HG03139 (cell line): ENCODE measurements at regions not wholly inside any gene's neighbourhood (a gene's known extent, or its start where the extent isn't known, plus 50 kb on each side); places are given as distances from the start of the nearest gene placed in this dataset.

Experiments
- ATAC-seq: cut with Tn5 transposase; IDR thresholded peaks from one replicate; pipeline ENCODE4 v1.9.1; 2021; ENCODE audit not compliant: unreplicated experiment

- ATAC-seq: no peak
Measured at GRCh38 chr14:100955201-100955600, 51.7 kb upstream of the RTL1 start.

DNA sequence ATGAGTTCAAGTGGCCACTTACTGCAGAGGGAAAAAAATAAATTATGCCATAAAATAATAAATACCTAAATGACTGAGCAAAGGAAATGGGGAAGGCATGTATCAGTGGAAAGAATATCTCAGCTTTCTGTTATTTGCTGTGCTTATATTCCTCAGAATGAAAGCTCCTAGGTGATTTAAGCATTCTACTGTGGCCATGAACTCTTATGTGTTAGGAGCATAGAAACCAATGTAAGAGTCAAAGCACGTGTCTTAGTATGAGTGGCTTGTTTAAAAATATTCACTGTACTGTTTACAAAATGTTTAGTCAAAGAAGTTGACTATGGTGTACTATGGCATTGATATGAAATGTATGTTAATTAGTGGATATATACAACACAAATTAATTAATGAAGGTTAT is 59.0 kb upstream of the RTL1 start:
- ATAC-seq: no peak

DNA sequence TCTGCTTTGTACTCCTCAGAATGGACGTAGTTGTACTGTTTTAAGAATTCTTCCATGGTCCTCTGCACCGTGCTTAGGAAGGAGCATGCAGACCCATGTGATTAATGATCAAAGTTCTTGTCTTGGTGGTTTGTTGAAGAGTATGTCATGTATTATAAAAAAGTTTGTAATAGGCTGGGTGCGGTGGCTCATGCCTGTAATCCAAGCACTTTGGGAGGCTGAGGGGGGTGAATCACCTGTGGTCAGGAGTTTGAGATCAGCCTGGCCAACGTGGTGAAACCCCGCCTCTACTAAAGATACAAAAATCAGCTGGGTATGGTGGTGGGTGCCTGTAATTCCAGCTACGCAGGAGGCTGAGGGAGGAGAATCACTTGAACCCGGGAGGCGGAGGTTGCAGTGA is 61.8 kb upstream of the RTL1 start:
- ATAC-seq: no peak

DNA sequence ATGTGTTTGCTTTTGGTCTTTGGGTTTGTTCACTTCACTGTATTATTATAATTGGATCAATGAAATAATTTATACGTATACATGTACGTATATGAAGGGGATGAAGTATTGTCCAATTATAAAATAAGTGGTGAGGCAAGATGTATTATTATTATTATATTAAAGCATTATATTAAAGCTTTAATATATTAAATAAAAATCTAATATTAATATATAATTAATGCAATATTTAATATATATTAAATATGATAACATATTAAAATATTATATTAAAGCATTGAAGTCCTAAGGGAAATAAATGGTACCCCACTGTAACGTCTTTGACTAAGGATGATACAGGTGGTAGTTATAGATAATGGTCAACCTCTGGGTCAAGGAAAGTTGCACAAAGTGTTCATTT is 63.7 kb upstream of the RTL1 start:
- ATAC-seq: no peak

- ATAC-seq: no peak
Measured at GRCh38 chr14:100967930-100968329, 64.4 kb upstream of the RTL1 start.

DNA sequence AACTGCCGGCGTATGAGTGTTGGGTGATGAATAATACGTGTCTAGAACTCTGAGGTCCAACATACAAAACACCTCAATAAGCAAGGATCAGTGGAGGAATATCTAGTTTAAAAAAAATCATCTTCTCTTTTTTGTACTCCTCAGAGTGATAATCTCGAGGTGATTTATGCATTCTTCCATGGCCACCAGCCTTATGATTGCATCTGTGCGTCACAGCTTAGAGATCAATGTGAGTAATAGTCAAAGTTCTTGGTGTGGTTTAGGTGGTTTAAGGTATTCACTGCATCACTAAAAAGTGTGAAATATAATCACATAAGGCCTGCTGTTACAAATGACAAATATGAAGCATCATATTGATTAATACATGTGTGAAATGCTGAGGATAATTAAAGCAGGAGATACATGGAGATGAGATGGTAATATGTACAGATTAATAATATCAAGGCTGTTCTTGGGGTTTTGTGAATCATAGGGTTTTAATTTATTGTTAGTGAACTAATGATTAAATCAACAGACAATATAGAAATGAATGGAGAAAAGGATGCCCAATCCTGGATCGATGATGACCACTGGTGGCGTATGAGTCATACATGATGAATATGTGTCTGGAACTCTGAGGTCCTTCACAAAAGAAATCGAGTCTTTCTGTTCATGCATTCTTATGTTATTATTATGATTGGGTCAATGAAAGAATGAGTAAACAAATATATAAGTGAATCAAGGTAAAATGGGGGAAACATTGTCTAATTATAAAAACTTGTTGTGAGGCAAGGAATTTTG is 68.8 kb upstream of the RTL1 start:
- no peak for ATAC-seq

GRCh38 chr14:100975671-100976070 is 72.1 kb upstream of the RTL1 start:
- no peak for ATAC-seq

DNA sequence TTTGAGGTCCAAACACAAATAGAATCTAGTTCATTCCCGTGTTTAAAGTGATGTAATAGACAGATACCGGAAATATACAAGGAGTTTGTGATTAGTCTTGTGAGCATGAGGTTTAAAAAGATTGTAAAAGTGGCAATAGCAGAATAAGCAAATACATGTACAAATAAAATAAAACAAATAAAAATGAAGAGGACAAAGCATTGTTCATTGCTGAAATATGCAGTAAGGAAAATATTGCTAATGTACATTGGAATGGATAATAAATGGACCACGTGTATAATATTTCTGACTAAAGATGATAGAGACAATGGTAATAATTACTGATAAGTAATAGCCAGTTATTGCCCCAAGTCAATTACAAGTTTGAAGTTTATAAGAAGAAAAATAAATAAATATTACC is 75.6 kb upstream of the RTL1 start:
- ATAC-seq: no peak

DNA sequence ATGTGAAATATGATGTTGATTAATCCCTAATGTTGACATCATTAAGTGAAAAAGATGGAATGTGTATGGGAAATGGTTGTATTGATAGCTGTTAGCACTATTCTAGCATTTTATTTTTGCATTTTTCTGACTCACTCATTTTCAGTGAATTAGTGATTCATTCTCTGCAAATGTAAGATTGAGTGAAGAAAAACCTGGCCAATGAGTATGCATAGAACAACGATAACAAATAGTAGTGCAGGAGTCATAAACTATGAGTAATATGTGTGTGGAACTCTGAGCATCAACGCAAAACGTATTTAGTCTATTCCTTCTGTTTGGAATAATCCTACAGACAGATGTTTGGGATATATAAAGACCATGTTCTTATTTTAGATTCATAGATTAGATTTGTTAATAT is 76.3 kb upstream of the RTL1 start:
- no peak for ATAC-seq

DNA sequence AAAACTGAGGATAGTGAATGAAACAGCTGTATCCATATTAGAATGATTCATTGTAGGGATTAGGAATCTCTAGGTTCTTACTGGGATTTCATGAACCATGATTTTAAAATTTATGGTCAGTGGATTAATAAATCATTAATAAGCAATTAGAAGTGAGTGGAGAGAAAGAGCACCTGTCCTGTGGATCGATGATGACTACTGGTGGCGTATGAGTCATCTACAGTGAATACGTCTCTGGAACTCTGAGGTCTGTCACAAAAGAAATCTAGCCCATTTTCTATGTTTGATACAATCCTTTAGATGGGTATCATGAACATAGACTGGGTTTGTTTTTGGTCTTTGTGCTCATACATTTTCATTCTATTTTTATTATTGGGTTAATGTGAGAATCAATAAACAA is 77.3 kb upstream of the RTL1 start:
- ATAC-seq: no peak

DNA sequence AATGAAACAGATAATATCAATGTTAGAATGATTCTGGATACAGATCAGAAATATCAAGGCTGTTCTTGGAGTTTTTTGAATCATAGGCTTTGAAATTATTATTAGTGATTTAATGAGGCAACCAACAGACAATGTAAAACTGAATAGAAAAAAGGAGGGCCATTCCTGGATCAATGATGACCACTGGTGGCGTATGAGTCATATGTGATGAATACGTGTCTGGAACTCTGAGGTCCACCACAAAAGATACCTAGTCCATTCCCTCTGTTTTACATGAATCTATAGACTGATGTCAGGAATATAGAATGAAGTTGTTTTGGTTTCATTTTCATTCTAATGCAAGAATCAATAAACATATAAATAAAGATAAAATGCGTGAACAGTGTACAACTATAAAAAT is 78.3 kb upstream of the RTL1 start:
- ATAC-seq: no peak

- no peak for ATAC-seq
Measured at GRCh38 chr14:100982353-100982752, 78.8 kb upstream of the RTL1 start.

GRCh38 chr14:100982762-100983161 is 79.2 kb upstream of the RTL1 start:
- no peak for ATAC-seq

GRCh38 chr14:100983710-100984109 is 80.2 kb upstream of the RTL1 start:
- no peak for ATAC-seq

- no peak for ATAC-seq
Measured at GRCh38 chr14:100988011-100988410, 84.5 kb upstream of the RTL1 start.

GRCh38 chr14:100988411-100988900 is 84.9 kb upstream of the RTL1 start:
- ATAC-seq: no peak

- no peak for ATAC-seq
Measured at GRCh38 chr14:100988956-100989355, 85.4 kb upstream of the RTL1 start.

- ATAC-seq: no peak
Measured at GRCh38 chr14:100989924-100990323, 86.4 kb upstream of the RTL1 start.

DNA sequence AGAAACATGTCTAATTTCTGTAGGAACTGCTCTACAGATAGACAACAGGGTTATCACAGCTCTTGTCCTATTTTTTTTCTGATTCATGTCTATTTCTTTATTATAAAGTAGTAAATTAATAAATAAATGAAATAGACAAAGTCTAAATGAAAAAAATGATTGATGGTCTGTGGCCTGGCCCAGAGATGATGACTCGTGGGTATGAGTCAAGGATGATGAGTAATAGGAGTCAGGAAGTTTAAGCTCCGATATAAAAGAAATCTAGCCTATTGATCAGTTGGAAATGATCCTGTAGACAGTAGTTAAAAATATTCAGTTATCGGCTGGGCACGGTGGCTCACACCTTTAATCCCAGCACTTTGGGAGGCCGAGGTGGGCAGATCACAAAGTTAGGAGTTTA is 90.6 kb upstream of the RTL1 start:
- no peak for ATAC-seq

GRCh38 chr14:100994756-100995330 is 91.3 kb upstream of the RTL1 start:
- ATAC-seq: no peak

DNA sequence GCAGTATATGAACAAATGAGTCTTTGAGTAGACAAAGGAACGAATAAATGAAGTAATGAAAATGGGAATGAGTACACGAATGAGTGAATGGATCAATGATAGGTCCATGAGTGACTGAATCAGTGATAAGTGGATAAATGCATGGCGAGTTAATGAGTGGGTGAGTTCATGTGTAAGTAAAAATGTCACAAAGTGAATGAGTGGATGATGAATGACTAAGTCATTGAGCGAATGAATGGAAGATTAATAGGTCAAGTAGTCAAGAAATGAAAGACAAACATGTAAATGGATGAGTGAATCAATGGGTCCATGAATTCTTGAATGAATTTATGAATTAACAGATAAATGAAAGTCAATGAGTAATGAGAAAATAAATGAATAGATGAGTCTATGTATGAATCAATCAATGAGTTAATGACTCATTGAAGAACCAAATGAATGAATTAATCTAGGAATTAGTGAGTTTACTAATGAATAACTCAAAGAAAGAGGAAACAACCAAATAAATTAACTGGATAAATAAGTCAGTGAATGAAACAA is 97.3 kb upstream of the RTL1 start:
- no peak for ATAC-seq

GRCh38 chr14:101001311-101002069 is 98.0 kb upstream of the RTL1 start:
- no peak for ATAC-seq
